CD4-positive, alpha-beta T cell (primary cell): ENCODE measurements at regions not wholly inside any gene's neighbourhood (a gene's known extent, or its start where the extent isn't known, plus 50 kb on each side); places are given as distances from the start of the nearest gene placed in this dataset.

Experiments
- ATAC-seq: fragments of 200-7000 bp; cut with Tn5 transposase; one replicate; pipeline ENCODE4 v1.10.0; 2022; ENCODE audit warnings: mild to moderate bottlenecking; ENCODE audit not compliant: poor library complexity
- CTCF ChIA-PET: fragments of 350-600 bp; sonication (Branson Sonifier 250); formaldehyde crosslinking; loops from one replicate; lab custom pipeline; 2021; ENCODE audit warnings: antibody characterized with exemption, inconsistent platforms; lab: Charles Lee
- POLR2A ChIA-PET: fragments of 350-600 bp; sonication (Branson Sonifier 250); formaldehyde crosslinking; loops from one replicate; lab custom pipeline; 2021; ENCODE audit warnings: antibody characterized with exemption, inconsistent platforms; lab: Charles Lee
- DNase-seq, 14 experiments: peaks; one replicate each; pipeline ENCODE4 v3.0.0-alpha.2; 2013 to 2020; ENCODE audit warnings: mixed read lengths in 2 of 14
- H3K27ac ChIP-seq, 2 donors: one replicate each; pipeline versions ENCODE4 v1.5.1 to v1.7.0; 2013; ENCODE audit warnings: low read length in 2 of 2, low read depth in 1 of 2, mild to moderate bottlenecking in 1 of 2
- H3K27me3 ChIP-seq, 2 experiments: 1 replicate in 1 of 2; 2 replicates in 1 of 2; pipeline versions ENCODE4 v1.6.1 to v1.7.0; 2013; ENCODE audit warnings: low read length in 2 of 2, control low read depth in 1 of 2, mild to moderate bottlenecking in 1 of 2, moderate library complexity in 1 of 2; ENCODE audit not compliant: insufficient read depth in 2 of 2, control insufficient read depth in 1 of 2
- H3K36me3 ChIP-seq: one replicate; pipeline ENCODE4 v1.6.1; 2013; ENCODE audit warnings: low read length, control low read depth; ENCODE audit not compliant: insufficient read depth
- H3K4me1 ChIP-seq: one replicate; pipeline ENCODE4 v1.6.1; 2013; ENCODE audit warnings: low read length, control low read depth; ENCODE audit not compliant: insufficient read depth
- H3K4me3 ChIP-seq: one replicate; pipeline ENCODE4 v1.5.1; 2013; ENCODE audit warnings: mild to moderate bottlenecking, low read length, moderate library complexity
- H3K9me3 ChIP-seq, 2 experiments: 1 replicate in 1 of 2; 2 replicates in 1 of 2; pipeline versions ENCODE4 v1.6.1 to v1.7.0; 2013; ENCODE audit warnings: low read length in 2 of 2, mild to moderate bottlenecking in 2 of 2, control low read depth in 1 of 2, moderate library complexity in 1 of 2; ENCODE audit not compliant: control insufficient read depth in 1 of 2, insufficient read depth in 1 of 2
- H3K27ac Mint-ChIP-seq: one replicate; pipeline ENCODE4 v1.8.0; 2020; ENCODE audit warnings: mixed read lengths
- H3K27me3 Mint-ChIP-seq: one replicate; pipeline ENCODE4 v1.8.0; 2021; ENCODE audit warnings: mixed read lengths
- H3K36me3 Mint-ChIP-seq: one replicate; pipeline ENCODE4 v1.8.0; 2021; ENCODE audit warnings: low read depth, mixed read lengths
- H3K4me1 Mint-ChIP-seq: one replicate; pipeline ENCODE4 v1.8.0; 2021; ENCODE audit warnings: low read depth, mixed read lengths
- H3K4me3 Mint-ChIP-seq: one replicate; pipeline ENCODE4 v1.8.0; 2020; ENCODE audit warnings: mild to moderate bottlenecking, mixed read lengths
- H3K9me3 Mint-ChIP-seq: one replicate; pipeline ENCODE4 v1.8.0; 2020; ENCODE audit warnings: mixed read lengths
- intact Hi-C, 2 experiments: fragments of 100-400 bp; cut with DNase I in 1 of 2; cut with micrococcal nuclease in 1 of 2; formaldehyde crosslinking; loops; one replicate each; pipeline versions ENCODE4 v1.15.1 to v1.9.0; 2023 to 2025; cut with DNase I, micrococcal nuclease
- TF ChIP-seq, protein P1 (sequence below): fragments of 200-600 bp; IDR thresholded peaks from one replicate; pipeline ENCODE4 v1.8.0; 2022; ENCODE audit warnings: antibody characterized with exemption, mild to moderate bottlenecking

DNA sequence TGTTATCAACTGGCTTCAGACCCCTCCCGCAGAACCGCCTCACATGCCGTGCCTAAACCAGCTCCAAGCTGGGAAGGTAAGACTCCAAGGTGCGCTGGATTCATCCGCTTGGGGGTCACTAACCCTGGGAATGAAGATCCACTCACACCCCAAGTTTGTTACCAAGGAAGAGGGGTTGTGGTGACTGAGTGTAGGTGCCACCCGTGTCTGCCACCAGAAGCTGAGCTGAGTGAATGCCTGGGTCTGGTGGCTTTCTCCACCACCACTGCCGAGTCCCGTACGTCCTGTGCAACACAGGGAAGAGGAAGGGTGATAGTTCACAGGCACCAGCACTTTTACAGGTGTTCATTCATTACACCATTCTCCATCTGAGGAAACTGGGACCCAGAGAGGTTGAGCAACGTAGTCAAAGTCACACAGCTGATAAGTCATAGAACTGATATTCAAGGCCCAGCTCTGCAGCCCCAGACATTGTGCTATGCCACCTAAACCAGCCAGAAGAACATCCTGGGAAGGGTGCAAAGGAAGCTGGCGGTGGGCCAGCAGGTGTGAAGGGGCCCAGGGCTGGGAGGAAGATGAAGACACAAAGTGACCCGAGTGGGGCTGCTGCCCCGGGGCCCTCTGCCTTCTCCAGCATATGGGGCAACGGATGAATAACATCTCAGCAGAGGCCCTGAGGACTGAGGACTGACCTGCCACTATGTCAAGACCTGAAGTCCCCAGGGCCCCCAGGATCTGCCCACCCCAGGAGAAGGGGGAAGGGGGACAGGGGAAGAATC, 70.9 kb upstream of the PPP1R26 start:
- no peak overlapping the region for H3K27ac Mint-ChIP-seq
- peaks cover 0 to 5% of the 10 kb centered on the region in 2 experiments for H3K27me3 ChIP-seq
- ChIA-PET POLR2A (no interaction called here), CTCF (no interaction called here)
- H3K4me1 ChIP-seq, result peaks cover 6% of the 10 kb centered on the region
- ATAC-seq (no peak), DNase-seq (no peak)
- peaks cover 18% of the 10 kb centered on the region for H3K27me3 Mint-ChIP-seq
- TF ChIP-seq, protein P1, sequence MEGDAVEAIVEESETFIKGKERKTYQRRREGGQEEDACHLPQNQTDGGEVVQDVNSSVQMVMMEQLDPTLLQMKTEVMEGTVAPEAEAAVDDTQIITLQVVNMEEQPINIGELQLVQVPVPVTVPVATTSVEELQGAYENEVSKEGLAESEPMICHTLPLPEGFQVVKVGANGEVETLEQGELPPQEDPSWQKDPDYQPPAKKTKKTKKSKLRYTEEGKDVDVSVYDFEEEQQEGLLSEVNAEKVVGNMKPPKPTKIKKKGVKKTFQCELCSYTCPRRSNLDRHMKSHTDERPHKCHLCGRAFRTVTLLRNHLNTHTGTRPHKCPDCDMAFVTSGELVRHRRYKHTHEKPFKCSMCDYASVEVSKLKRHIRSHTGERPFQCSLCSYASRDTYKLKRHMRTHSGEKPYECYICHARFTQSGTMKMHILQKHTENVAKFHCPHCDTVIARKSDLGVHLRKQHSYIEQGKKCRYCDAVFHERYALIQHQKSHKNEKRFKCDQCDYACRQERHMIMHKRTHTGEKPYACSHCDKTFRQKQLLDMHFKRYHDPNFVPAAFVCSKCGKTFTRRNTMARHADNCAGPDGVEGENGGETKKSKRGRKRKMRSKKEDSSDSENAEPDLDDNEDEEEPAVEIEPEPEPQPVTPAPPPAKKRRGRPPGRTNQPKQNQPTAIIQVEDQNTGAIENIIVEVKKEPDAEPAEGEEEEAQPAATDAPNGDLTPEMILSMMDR, result no peak
- H3K9me3 ChIP-seq, result peaks cover 0 to 3% of the 10 kb centered on the region in 2 experiments
- no peak overlapping the region for H3K4me3 Mint-ChIP-seq
- no peaks in the 10 kb centered on the region for H3K4me1 Mint-ChIP-seq
- H3K36me3 Mint-ChIP-seq, result no peaks in the 10 kb centered on the region
- intact Hi-C loops, result no loop called here
- H3K4me3 ChIP-seq, result no peak overlapping the region
- no peaks in the 10 kb centered on the region for H3K9me3 Mint-ChIP-seq
- no peaks in the 10 kb centered on the region for H3K36me3 ChIP-seq
- no peak overlapping the region for H3K27ac ChIP-seq

DNA sequence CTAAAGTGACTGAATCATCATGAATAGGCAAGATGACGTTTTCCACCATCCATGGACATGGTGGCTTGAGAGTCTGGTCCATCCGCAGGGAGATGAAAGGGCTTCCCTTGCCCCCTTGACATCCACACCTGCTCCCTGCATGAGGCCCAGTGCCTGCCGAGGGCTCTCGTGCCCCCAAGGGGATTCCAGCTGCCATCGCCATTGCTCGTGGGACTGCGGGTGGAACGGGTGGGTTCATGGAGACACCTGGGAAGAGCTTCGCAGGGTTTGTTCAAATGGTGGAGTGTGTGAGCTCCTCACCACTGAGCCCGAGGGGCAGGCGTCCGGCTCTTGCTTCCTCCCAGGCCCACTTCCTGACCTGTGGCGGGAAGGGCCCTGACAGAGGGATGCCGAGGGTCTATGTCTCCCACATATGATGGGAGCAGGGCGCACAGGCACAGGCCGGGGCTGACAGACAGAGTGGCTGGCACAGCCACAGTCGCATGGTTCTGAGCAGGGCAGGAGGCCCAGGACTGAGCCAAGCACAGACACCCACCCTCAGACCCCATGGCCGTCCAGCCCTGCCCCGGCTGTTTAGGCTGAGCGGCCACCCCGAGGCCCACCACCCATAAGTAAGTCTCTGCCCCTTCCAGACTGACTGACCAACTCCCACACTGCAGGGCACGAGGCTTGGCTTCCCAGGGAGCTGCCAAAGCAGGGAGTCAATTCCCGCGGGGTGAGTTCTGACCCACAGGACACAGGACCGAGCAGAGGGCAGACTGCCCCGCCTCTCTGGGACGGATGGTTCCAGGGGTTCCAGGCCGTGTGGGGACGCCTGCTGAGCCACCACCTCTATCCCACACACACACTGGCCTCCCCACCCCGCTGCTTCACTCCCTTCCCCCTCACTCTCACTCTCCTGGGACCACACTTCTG, 70.0 kb upstream of the PPP1R26 start:
- ATAC-seq (no peak), DNase-seq (peak in 1 of 14 experiments; percentile 7)
- Mint-ChIP-seq H3K27me3 (peaks cover 18% of the 10 kb centered on the region), H3K4me3 (no peak overlapping the region), H3K4me1 (no peaks in the 10 kb centered on the region), H3K9me3 (no peaks in the 10 kb centered on the region), H3K36me3 (no peaks in the 10 kb centered on the region), H3K27ac (no peak overlapping the region)
- Histone ChIP-seq H3K36me3 (no peaks in the 10 kb centered on the region), H3K4me3 (no peak overlapping the region), H3K27me3 (peaks cover 0 to 5% of the 10 kb centered on the region in 2 experiments), H3K27ac (no peak overlapping the region), H3K9me3 (peaks cover 0 to 3% of the 10 kb centered on the region in 2 experiments), H3K4me1 (peaks cover 6% of the 10 kb centered on the region)
- POLR2A ChIA-PET, result no interaction called here
- CTCF ChIA-PET, result no interaction called here
- intact Hi-C loops, result loop anchor here in 1 of 2 experiments (5.0 kb wide), 1 partner anchor 1237 kb away; no protein-coding TSS in a partner anchor
- TF ChIP-seq, protein P1, result no peak

DNA sequence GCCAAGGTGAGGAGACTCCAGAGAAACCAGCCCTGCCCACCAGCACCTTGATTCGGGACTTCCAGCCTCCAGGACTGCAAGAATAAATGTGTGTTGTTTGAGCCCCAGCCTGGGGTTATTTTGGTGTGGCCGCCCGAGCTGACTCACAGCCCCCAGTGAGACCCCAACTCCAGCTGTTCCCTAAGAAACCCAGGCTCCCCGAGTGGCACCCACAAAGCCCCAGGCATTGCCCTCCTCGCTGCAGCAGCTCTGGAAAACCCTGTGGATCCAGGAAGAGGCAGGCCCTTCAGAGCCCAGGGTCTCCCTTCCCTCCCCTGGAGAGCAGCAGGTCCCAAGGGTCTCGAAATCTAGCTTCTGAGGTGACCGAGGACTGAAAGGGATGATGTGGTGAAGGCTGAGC, 69.2 kb upstream of the PPP1R26 start:
- intact Hi-C loops, result loop anchor here in 1 of 2 experiments (5.0 kb wide), 1 partner anchor 1238 kb away; no protein-coding TSS in a partner anchor
- POLR2A ChIA-PET, result no interaction called here
- H3K9me3 Mint-ChIP-seq, result no peaks in the 10 kb centered on the region
- Histone ChIP-seq H3K4me1 (peaks cover 6% of the 10 kb centered on the region), H3K36me3 (no peaks in the 10 kb centered on the region), H3K27ac (no peak overlapping the region), H3K4me3 (no peak overlapping the region), H3K27me3 (peaks cover 0 to 5% of the 10 kb centered on the region in 2 experiments), H3K9me3 (peaks cover 0 to 3% of the 10 kb centered on the region in 2 experiments)
- ATAC-seq (no peak), DNase-seq (no peak)
- no peak overlapping the region for H3K4me3 Mint-ChIP-seq
- TF ChIP-seq, protein P1, result no peak
- no peak overlapping the region for H3K27ac Mint-ChIP-seq
- H3K4me1 Mint-ChIP-seq, result no peaks in the 10 kb centered on the region
- CTCF ChIA-PET, result no interaction called here
- H3K27me3 Mint-ChIP-seq, result peaks cover 18% of the 10 kb centered on the region
- H3K36me3 Mint-ChIP-seq, result no peaks in the 10 kb centered on the region
